ENCODE measurements at regions not wholly inside any gene's neighbourhood (a gene's known extent, or its start where the extent isn't known, plus 50 kb on each side); places are given as distances from the start of the nearest gene placed in this dataset.

DNA sequence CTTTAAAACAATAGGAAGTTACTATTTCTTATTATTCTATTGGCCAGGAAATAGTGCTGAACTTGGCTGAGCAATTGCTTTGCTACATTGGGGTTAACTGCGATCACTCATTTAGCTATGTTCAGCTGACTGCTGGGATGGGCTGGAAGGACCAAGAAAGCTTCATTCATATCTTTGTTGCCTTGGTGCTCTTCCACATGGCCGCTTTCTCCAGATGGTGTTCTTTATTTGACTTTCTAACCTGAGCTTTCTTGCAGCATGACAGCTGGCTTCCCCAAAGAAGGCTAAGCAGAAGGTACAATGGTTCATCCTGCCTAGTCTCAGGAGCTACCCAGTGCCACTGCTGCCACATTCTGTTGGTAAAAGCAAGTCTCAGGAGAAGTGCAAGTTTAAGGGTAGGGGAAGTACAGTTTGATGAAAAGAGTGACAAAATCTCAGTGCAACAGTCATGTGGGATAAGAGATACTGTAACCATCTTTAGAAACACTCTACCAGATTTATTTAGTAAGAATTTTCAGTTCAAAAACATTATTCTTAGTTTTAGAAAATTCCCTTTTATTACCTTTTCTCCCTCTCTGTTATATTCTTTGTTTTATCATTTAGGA is 180.6 kb upstream of the RBMS1 start:
- TF ChIP-seq TCF4 (CRISPR knock-in tag; IDR thresholded peaks at IDR 0.05; ENCODE audit: borderline replicate concordance): no peak
- no peak for TF ChIP-seq ZFP3 (CRISPR knock-in tag; IDR thresholded peaks at IDR 0.05)
- no peak for TF ChIP-seq ZNF565 (CRISPR knock-in tag; conservative IDR thresholded peaks at IDR 0.05; ENCODE audit: low read depth)
- TF ChIP-seq, protein P1, sequence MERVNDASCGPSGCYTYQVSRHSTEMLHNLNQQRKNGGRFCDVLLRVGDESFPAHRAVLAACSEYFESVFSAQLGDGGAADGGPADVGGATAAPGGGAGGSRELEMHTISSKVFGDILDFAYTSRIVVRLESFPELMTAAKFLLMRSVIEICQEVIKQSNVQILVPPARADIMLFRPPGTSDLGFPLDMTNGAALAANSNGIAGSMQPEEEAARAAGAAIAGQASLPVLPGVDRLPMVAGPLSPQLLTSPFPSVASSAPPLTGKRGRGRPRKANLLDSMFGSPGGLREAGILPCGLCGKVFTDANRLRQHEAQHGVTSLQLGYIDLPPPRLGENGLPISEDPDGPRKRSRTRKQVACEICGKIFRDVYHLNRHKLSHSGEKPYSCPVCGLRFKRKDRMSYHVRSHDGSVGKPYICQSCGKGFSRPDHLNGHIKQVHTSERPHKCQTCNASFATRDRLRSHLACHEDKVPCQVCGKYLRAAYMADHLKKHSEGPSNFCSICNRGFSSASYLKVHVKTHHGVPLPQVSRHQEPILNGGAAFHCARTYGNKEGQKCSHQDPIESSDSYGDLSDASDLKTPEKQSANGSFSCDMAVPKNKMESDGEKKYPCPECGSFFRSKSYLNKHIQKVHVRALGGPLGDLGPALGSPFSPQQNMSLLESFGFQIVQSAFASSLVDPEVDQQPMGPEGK (CRISPR knock-in tag; IDR thresholded peaks at IDR 0.05; ENCODE audit: borderline replicate concordance): no peak
- TF ChIP-seq, protein P2, sequence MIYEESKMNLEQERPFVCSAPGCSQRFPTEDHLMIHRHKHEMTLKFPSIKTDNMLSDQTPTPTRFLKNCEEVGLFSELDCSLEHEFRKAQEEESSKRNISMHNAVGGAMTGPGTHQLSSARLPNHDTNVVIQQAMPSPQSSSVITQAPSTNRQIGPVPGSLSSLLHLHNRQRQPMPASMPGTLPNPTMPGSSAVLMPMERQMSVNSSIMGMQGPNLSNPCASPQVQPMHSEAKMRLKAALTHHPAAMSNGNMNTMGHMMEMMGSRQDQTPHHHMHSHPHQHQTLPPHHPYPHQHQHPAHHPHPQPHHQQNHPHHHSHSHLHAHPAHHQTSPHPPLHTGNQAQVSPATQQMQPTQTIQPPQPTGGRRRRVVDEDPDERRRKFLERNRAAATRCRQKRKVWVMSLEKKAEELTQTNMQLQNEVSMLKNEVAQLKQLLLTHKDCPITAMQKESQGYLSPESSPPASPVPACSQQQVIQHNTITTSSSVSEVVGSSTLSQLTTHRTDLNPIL (CRISPR knock-in tag; IDR thresholded peaks at IDR 0.05; ENCODE audit: low read depth): no peak

Data from SK-N-SH treated with all-trans-retinoic acid at 6 μM for 48 hours (cell line).